ENCODE measurements at regions not wholly inside any gene's neighbourhood (a gene's known extent, or its start where the extent isn't known, plus 50 kb on each side); places are given as distances from the start of the nearest gene placed in this dataset.

- Histone ChIP-seq H4K5ac (ENCODE audit: insufficient read length, low read depth, low read length) (no peak overlapping the region), H2BK15ac (ENCODE audit: low read depth, low read length) (no peak overlapping the region), H3K27ac (ENCODE audit: insufficient read length, low read depth, low read length) (no peak overlapping the region), H3K23me2 (ENCODE audit: insufficient read length, low read depth, low read length, poor library complexity, severe bottlenecking) (no peaks in the 10 kb centered on the region), H4K20me1 (ENCODE audit: control insufficient read depth, insufficient read depth, insufficient read length) (no peaks in the 10 kb centered on the region), H2AK5ac (ENCODE audit: insufficient read length, low read length) (no peak overlapping the region), H4K8ac (replicated peaks; ENCODE audit: insufficient read length, low read depth, low read length) (no peak overlapping the region), H2BK12ac (ENCODE audit: insufficient read length, low read depth, low read length) (no peak overlapping the region), H3K79me1 (ENCODE audit: insufficient read depth, low read depth, low read length, poor library complexity, severe bottlenecking) (no peaks in the 10 kb centered on the region), H3K4me1 (ENCODE audit: insufficient read depth, low read length) (no peaks in the 10 kb centered on the region), H3K9ac (ENCODE audit: extremely low read depth, insufficient read length, low read length) (no peak overlapping the region), H2BK120ac (ENCODE audit: low read depth, low read length, poor library complexity, severe bottlenecking) (no peak overlapping the region), H3K23ac (ENCODE audit: insufficient read length, low read depth, low read length) (no peak overlapping the region), H3K14ac (ENCODE audit: insufficient read depth, low read length) (no peak overlapping the region), H3K79me2 (ENCODE audit: insufficient read depth, low read length) (no peaks in the 10 kb centered on the region), H2AFZ (ENCODE audit: low read length) (no peak overlapping the region), H3K9me3 (ENCODE audit: control insufficient read depth, low read depth, low read length) (no peaks in the 10 kb centered on the region), H3K56ac (ENCODE audit: insufficient read length, low read depth, low read length) (no peak overlapping the region), H3K4me2 (ENCODE audit: insufficient read depth, insufficient read length, low read length) (no peak overlapping the region), H2BK20ac (ENCODE audit: low read depth, low read length, poor library complexity, severe bottlenecking) (no peak overlapping the region), H3K27me3 (ENCODE audit: insufficient read depth, low read length) (no peaks in the 10 kb centered on the region), H3K18ac (ENCODE audit: insufficient read length, low read depth, low read length) (no peak overlapping the region), H3K4ac (ENCODE audit: low read depth, low read length) (no peak overlapping the region), H3T11ph (ENCODE audit: low read length) (no peak overlapping the region), H2BK5ac (ENCODE audit: insufficient read length, low read length) (no peak overlapping the region), H4K91ac (ENCODE audit: insufficient read length, low read depth, low read length) (no peak overlapping the region)
- no peak for TF ChIP-seq CTCF (conservative IDR thresholded peaks at IDR 0.05)
- H3K27me3 Mint-ChIP-seq (ENCODE audit: low read depth), result no peaks in the 10 kb centered on the region
- WGBS (ENCODE audit: extremely low coverage, insufficient read length, low lambda C conversion rate), result no CpG with 5 or more reads among the region's 3 CpGs
- no peak overlapping the region; a peak in 1 of 7 replicates for H3K27ac Mint-ChIP-seq
- H3K36me3 Mint-ChIP-seq (ENCODE audit: insufficient read depth in 1 of 3, low read depth in 3 of 3), result peaks cover 0 to 6% (median 0%) of the 10 kb centered on the region in 3 experiments; a peak in 3 of 7 replicates
- DNase-seq, result no peak
- no peak overlapping the region for H3K4me3 Mint-ChIP-seq
- H3K9me3 Mint-ChIP-seq, result peaks cover 0 to 3% of the 10 kb centered on the region in 2 experiments; a peak in 3 of 5 replicates
- peaks cover 4 to 6% of the 10 kb centered on the region in 2 experiments; a peak in 3 of 4 replicates for H3K4me1 Mint-ChIP-seq
These were observed 1439.0 kb downstream of the CDH11 start for GRCh38 chr16:63682844-63683243.

All from H9 (cell line).